PC-9 (cell line): ENCODE measurements at regions not wholly inside any gene's neighbourhood (a gene's known extent, or its start where the extent isn't known, plus 50 kb on each side); places are given as distances from the start of the nearest gene placed in this dataset.

ENCODE experiments used
- EZH2 ChIP-seq: fragments of 200-600 bp; sonication (generic); IDR thresholded peaks from 2 replicates; pipeline ENCODE4 v1.8.0; 2017; ENCODE audit warnings: antibody characterized with exemption, low read depth
- TF ChIP-seq, protein P1 (sequence below): fragments of 200-600 bp; sonication (generic); conservative IDR thresholded peaks from 2 replicates; pipeline ENCODE4 v1.6.1; 2017; ENCODE audit warnings: mixed run types, antibody characterized with exemption, mild to moderate bottlenecking, moderate library complexity

DNA sequence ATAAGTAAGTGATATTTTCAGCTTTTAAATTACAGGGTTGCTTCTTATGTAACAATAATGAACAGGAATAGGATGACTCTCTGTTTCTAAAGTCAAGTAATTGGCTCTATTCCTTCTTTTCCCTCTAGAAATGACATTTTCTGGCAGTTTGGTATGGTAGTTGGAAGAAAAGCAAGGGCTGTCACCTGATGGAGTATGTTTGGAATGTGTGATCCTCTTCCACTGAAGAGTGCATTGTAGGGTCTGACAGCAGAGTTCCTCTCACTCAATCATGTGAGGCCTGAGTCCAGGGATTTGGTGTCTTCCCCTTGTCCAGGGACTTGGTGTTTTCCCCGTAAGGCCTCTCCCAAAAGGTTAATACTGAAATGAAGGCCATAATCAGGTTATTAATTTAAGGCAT lies 233.8 kb upstream of the FBXL7 start:
- TF ChIP-seq, protein P1, sequence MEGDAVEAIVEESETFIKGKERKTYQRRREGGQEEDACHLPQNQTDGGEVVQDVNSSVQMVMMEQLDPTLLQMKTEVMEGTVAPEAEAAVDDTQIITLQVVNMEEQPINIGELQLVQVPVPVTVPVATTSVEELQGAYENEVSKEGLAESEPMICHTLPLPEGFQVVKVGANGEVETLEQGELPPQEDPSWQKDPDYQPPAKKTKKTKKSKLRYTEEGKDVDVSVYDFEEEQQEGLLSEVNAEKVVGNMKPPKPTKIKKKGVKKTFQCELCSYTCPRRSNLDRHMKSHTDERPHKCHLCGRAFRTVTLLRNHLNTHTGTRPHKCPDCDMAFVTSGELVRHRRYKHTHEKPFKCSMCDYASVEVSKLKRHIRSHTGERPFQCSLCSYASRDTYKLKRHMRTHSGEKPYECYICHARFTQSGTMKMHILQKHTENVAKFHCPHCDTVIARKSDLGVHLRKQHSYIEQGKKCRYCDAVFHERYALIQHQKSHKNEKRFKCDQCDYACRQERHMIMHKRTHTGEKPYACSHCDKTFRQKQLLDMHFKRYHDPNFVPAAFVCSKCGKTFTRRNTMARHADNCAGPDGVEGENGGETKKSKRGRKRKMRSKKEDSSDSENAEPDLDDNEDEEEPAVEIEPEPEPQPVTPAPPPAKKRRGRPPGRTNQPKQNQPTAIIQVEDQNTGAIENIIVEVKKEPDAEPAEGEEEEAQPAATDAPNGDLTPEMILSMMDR = no peak
- TF ChIP-seq EZH2 = no peak
